ENCODE measurements at regions not wholly inside any gene's neighbourhood (a gene's known extent, or its start where the extent isn't known, plus 50 kb on each side); places are given as distances from the start of the nearest gene placed in this dataset.

DNA sequence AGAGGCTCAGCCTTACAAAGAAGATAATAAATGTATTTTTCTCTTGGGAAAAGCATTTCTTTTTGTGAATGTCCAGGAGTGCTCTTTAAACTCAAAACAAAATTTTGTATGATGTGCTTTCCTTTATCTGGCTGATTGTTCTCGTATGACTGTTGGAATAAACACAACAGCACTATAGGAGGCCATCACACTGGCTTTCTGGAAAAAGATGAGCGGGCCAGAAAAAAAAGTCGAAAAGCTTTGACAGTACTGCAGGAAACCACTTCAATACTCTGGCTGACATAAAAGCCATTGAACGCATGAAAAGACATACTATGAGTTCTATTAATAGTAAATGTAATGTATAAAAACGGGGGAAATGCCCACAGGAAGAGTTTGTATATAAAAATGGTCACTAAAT, 64.7 kb upstream of the CTSO start:
- Histone ChIP-seq H4K20me1 (ENCODE audit: low read depth) (no peaks in the 10 kb centered on the region), H3F3A (ENCODE audit: low read depth) (no peaks in the 10 kb centered on the region), H3K27ac (no peak overlapping the region), H3K9ac (no peak overlapping the region), H3K36me3 (no peaks in the 10 kb centered on the region), H3K79me2 (ENCODE audit: low read depth) (no peaks in the 10 kb centered on the region), H3K4me2 (peak overlapping the region; percentile 23), H3K9me3 (ENCODE audit: low read depth) (no peaks in the 10 kb centered on the region), H2AFZ (replicated peaks) (peak overlapping the region; percentile 4), H3K4me1 (peaks cover 15% of the 10 kb centered on the region), H3K4me3 (no peak overlapping the region), H3K27me3 (no peaks in the 10 kb centered on the region)
- TF ChIP-seq EZH2phosphoT487 (IDR thresholded peaks at IDR 0.05) = no peak
- TF ChIP-seq EZH2 (IDR thresholded peaks at IDR 0.05) = no peak
- TF ChIP-seq, protein P1, sequence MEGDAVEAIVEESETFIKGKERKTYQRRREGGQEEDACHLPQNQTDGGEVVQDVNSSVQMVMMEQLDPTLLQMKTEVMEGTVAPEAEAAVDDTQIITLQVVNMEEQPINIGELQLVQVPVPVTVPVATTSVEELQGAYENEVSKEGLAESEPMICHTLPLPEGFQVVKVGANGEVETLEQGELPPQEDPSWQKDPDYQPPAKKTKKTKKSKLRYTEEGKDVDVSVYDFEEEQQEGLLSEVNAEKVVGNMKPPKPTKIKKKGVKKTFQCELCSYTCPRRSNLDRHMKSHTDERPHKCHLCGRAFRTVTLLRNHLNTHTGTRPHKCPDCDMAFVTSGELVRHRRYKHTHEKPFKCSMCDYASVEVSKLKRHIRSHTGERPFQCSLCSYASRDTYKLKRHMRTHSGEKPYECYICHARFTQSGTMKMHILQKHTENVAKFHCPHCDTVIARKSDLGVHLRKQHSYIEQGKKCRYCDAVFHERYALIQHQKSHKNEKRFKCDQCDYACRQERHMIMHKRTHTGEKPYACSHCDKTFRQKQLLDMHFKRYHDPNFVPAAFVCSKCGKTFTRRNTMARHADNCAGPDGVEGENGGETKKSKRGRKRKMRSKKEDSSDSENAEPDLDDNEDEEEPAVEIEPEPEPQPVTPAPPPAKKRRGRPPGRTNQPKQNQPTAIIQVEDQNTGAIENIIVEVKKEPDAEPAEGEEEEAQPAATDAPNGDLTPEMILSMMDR (IDR thresholded peaks at IDR 0.05) = no peak
- H3K36me3 Mint-ChIP-seq = peaks cover 2% of the 10 kb centered on the region
- H3K27me3 Mint-ChIP-seq (ENCODE audit: insufficient read depth, low read depth) = peaks cover 2% of the 10 kb centered on the region
- H3K27ac Mint-ChIP-seq = no peak overlapping the region
- no peak overlapping the region for H3K4me3 Mint-ChIP-seq
- H3K9me3 Mint-ChIP-seq = peaks cover 9% of the 10 kb centered on the region
- DNase-seq (ENCODE audit: low spot score) = peak; percentile 4
- peaks cover 31% of the 10 kb centered on the region for H3K4me1 Mint-ChIP-seq

GRCh38 chr4:156015781-156016180, 62.1 kb upstream of the CTSO start:
- H3K27ac Mint-ChIP-seq = no peak overlapping the region
- DNase-seq (ENCODE audit: low spot score) = no peak
- H3K4me1 Mint-ChIP-seq = peaks cover 32% of the 10 kb centered on the region

DNA sequence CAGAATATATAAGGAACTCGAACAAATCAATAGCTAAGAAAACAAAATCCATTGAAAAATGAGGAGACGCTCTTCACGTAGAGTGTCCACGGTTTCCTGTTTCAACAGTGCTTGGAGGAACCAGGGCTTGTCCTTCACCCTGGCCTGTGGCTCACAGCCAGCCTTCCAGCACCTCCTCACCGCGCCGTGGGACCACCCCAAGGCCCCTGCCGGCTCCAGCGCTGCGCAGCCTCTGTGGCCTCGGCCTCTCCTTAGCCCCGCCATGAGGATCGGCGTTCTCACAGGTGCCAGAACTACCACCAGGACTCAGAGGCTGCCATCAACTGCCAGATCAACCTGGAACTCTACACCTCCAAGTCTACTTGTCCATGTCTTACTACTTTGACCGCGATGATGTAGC, 52.5 kb upstream of the CTSO start:
- Mint-ChIP-seq H3K4me3 (peak overlapping the region; percentile 41), H3K9me3 (peaks cover 29% of the 10 kb centered on the region), H3K36me3 (peaks cover 1% of the 10 kb centered on the region), H3K27ac (no peak overlapping the region), H3K4me1 (peaks cover 10% of the 10 kb centered on the region), H3K27me3 (ENCODE audit: insufficient read depth, low read depth) (no peaks in the 10 kb centered on the region)
- Histone ChIP-seq H3K36me3 (no peaks in the 10 kb centered on the region), H3K27me3 (peaks cover 17% of the 10 kb centered on the region), H3K9ac (no peak overlapping the region), H3K4me2 (no peak overlapping the region), H3K27ac (no peak overlapping the region), H3K4me1 (peaks cover 15% of the 10 kb centered on the region), H3K9me3 (ENCODE audit: low read depth) (no peaks in the 10 kb centered on the region), H3K4me3 (no peak overlapping the region), H2AFZ (replicated peaks) (no peak overlapping the region), H3K79me2 (ENCODE audit: low read depth) (no peaks in the 10 kb centered on the region), H4K20me1 (ENCODE audit: low read depth) (no peaks in the 10 kb centered on the region), H3F3A (ENCODE audit: low read depth) (no peaks in the 10 kb centered on the region)
- TF ChIP-seq EZH2 (IDR thresholded peaks at IDR 0.05) (no peak), EZH2phosphoT487 (IDR thresholded peaks at IDR 0.05) (no peak)
- TF ChIP-seq, protein P1 (IDR thresholded peaks at IDR 0.05) = no peak
- no peak for DNase-seq (ENCODE audit: low spot score)

More at GRCh38 chr4:156015781-156016180, 62.1 kb upstream of the CTSO start:
- Histone ChIP-seq H3K9me3 (ENCODE audit: low read depth) (no peaks in the 10 kb centered on the region), H3K36me3 (no peaks in the 10 kb centered on the region), H3K9ac (no peak overlapping the region), H3K4me3 (no peak overlapping the region), H3K27ac (no peak overlapping the region), H3K4me2 (no peak overlapping the region), H4K20me1 (ENCODE audit: low read depth) (no peaks in the 10 kb centered on the region), H3F3A (ENCODE audit: low read depth) (no peaks in the 10 kb centered on the region), H2AFZ (replicated peaks) (no peak overlapping the region), H3K27me3 (no peaks in the 10 kb centered on the region), H3K4me1 (peaks cover 27% of the 10 kb centered on the region), H3K79me2 (ENCODE audit: low read depth) (no peaks in the 10 kb centered on the region)
- TF ChIP-seq EZH2 (IDR thresholded peaks at IDR 0.05) (no peak), EZH2phosphoT487 (IDR thresholded peaks at IDR 0.05) (no peak)
- TF ChIP-seq, protein P1 (IDR thresholded peaks at IDR 0.05) = no peak
- Mint-ChIP-seq H3K4me3 (no peak overlapping the region), H3K27me3 (ENCODE audit: insufficient read depth, low read depth) (peaks cover 2% of the 10 kb centered on the region), H3K36me3 (peaks cover 6% of the 10 kb centered on the region), H3K9me3 (peaks cover 13% of the 10 kb centered on the region)

Measured in neural progenitor cell (in vitro differentiated cells).